ENCODE measurements at regions not wholly inside any gene's neighbourhood (a gene's known extent, or its start where the extent isn't known, plus 50 kb on each side); places are given as distances from the start of the nearest gene placed in this dataset.

- Mint-ChIP-seq H3K9me3 (peaks cover 6% of the 10 kb centered on the region; the same call in 2 of the 3 replicates), H3K4me1 (no peaks in the 10 kb centered on the region)
These were observed 143.3 kb upstream of the TNPO1 start for GRCh38 chr5:72673180-72673579.

More at GRCh38 chr5:72673180-72673579, 143.3 kb upstream of the TNPO1 start:
- Histone ChIP-seq H3K4me1 (ENCODE audit: insufficient read depth) (no peaks in the 10 kb centered on the region), H3K4me3 (no peak overlapping the region), H3K36me3 (ENCODE audit: insufficient read depth) (no peaks in the 10 kb centered on the region), H3K27ac (ENCODE audit: low read depth) (no peak overlapping the region), H3F3A (replicated peaks; ENCODE audit: low read depth) (no peaks in the 10 kb centered on the region), H2AFZ (no peak overlapping the region), H3K79me2 (replicated peaks; ENCODE audit: insufficient read depth) (no peaks in the 10 kb centered on the region), H3K9me2 (ENCODE audit: insufficient read depth) (no peaks in the 10 kb centered on the region), H4K20me1 (replicated peaks; ENCODE audit: insufficient read depth) (no peaks in the 10 kb centered on the region), H3K27me3 (ENCODE audit: insufficient read depth) (no peaks in the 10 kb centered on the region), H3K4me2 (no peak overlapping the region)
- Mint-ChIP-seq H3K27ac (no peak overlapping the region), H3K27me3 (ENCODE audit: insufficient read depth, low read depth, poor library complexity) (peaks cover 6% of the 10 kb centered on the region), H3K36me3 (ENCODE audit: low read depth) (no peaks in the 10 kb centered on the region), H3K4me3 (no peak overlapping the region)
- ATAC-seq (no peak), DNase-seq (ENCODE audit: low spot score) (no peak)
- TF ChIP-seq ETS1 (IDR thresholded peaks at IDR 0.05), result no peak
- no peak for TF ChIP-seq ZNF114 (CRISPR knock-in tag; IDR thresholded peaks at IDR 0.05)
- TF ChIP-seq CTCF (conservative IDR thresholded peaks at IDR 0.05; ENCODE audit: low read depth in 2 of 2), result no peak
- no peak for TF ChIP-seq REST (IDR thresholded peaks at IDR 0.05; ENCODE audit: unreplicated experiment)
- TF ChIP-seq POLR2AphosphoS5 (IDR thresholded peaks at IDR 0.05; ENCODE audit: low read depth), result no peak
- TF ChIP-seq CREB1 (CRISPR knock-in tag; IDR thresholded peaks at IDR 0.05; ENCODE audit: low read depth), result no peak
- TF ChIP-seq EZH2 (IDR thresholded peaks at IDR 0.05; ENCODE audit: low read depth, unreplicated experiment), result no peak
- no peak for TF ChIP-seq NANOG (IDR thresholded peaks at IDR 0.05; ENCODE audit: borderline replicate concordance)
- no peak for TF ChIP-seq ZNF462 (CRISPR knock-in tag; IDR thresholded peaks at IDR 0.05)
- TF ChIP-seq ZNF331 (CRISPR knock-in tag; IDR thresholded peaks at IDR 0.05; ENCODE audit: low read depth), result no peak
- TF ChIP-seq STAT1 (IDR thresholded peaks at IDR 0.05; ENCODE audit: unreplicated experiment), result no peak
